ENCODE measurements at regions not wholly inside any gene's neighbourhood (a gene's known extent, or its start where the extent isn't known, plus 50 kb on each side); places are given as distances from the start of the nearest gene placed in this dataset.

DNA sequence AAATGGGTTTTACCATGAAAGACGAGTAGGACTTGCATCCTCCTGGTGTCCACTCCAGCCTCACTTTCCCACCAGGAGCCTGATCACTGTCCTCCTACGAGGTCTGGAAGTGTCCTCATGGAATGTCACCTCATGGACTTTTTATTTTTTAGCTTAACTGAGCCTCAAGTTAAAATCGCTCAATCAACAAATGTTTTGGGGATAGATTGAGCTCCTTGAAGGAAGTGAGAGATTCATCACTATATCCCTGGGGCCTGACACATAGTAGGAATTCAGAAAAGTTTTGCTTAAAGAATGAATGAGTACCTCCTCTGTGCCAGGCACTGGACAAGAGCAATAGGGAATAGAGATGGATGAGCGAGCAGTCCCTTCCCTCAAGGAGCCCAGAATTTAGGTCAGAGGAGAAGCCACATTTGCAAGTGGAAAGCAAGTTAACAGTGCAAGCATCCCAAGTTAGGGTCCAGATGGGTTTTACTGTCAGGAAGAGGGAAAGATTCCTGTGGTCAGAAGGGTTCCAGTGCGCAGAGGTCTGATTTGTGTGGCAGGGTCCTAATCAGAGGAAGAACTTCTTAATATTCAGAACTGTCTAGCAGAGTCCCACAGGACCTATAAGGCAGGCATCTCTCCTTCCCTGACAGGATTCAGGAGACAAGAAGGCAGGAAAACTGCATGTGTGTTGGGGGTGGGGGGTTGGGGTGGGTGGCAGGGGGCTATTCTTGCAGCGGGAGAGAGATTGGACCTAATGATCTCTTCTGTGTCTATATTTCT, 67.0 kb downstream of the MYCN start:
- no peak for DNase-seq

DNA sequence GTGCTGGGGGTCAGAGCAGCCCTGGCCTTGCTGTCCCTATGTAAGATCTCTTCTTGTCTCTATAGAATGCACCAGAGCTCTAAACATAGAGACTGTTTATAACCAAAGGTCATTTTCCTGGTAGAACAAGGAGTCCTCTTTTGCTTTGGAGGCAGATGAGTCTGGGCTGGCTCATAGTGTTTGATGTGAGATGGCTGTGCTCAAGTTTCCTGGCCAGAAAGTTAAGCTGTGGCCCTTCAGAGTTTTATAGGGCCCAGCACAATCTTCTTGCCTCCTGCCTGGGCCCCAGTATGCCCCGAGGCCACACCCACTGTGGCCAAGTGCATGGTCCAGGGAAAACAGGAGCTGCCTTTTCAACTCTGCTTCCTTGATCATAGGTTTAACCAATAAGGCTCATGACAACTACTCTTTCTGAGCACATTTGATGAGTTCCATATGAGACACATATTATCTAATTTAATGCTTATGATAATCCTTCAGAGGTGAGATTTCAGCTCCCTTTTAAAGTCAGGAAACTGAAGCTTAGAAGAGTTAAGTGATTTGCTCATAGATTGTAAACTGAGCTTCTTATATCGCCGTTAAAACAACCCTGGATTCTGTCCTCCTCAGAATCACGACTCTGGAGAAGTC, 66.3 kb downstream of the MYCN start:
- DNase-seq, result no peak

DNA sequence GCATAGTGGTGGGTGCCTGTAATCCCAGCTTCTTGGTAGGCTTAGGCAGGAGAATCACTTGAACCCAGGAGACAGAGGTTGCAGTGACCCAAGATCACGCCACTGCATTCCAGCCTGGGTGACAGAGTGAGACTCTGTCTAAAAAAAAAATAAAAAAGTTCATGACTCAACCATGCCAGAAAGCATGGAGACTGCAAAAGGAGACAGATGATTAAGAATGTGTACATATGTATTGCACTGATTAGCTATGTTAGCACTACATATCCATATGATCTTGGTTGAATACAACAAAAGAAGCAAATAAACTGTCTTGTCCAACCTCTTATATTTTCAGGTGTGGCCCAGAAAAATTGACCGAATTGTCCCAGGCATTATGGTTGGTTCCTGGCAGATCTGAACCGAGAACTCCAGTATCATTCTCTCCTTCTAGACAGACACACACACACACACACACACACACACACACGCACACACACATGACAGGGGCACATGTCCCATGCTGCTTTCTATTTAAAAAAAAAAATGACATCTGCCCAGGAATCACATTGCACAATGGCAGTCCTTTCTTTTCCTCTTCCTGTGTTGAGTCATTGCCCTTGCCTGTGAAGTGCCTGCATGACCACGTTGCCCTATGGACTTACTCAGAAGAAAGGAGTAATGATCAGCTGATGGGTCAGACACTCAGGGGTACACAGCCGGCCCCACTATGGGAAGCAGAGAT, 65.6 kb downstream of the MYCN start:
- no peak for DNase-seq

DNA sequence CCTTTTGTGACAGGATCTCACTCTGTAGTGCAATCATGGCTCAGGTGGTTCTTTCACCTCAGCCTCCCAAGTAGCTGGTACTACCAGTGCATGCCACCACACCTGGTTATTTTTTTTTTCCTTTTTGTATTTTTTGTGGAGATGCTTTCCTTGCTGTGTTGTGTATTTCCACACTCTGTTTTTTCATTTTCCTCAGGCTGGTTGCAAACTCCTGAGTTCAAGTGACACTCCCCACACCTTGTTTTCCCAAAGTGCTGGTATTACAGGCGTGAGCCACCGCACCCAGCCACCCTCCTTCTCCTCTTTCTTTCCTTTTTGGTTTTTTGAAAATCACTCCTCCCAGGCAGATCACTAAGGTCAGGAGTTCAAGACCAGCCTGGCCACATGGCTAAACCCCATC, 65.0 kb downstream of the MYCN start:
- no peak for DNase-seq

DNA sequence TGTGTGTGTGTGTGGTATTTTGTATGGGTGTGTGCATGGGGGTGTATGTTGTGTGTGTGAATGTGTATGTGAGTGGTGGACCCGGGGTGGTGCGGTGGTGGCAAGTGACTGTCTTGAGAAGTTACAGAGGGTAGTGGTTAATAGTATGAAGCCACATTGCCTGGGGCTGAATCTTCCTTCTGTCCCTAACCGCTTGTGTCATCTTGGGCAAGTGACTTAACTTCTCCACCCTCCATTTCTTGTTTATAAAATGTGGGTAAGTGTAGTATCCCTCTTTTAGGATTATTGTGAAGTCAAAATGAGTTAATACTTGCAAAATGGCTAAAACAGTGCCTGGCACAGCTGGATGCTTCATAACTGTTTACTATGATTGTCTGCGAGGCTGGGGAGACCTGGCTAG, 63.5 kb downstream of the MYCN start:
- no peak for DNase-seq

DNA sequence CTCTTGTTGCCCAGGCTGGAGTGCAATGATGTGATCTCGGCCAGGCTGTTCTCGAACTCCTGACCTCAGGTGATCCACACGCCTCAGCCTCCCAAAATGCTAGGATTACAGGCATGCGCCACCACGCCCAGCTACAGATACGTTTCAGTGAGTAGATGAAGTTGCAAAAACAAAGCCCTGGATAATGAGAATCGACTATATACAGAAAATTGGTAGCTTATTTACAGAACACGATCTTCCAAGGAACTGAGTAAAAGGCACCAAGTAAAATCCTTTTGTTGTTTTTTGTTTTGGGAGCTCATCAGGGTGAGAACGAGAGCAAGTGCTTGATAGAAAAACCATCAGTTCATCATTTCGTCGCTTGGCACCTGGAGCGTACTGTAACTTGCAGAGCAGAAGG, 62.8 kb downstream of the MYCN start:
- no peak for DNase-seq

DNA sequence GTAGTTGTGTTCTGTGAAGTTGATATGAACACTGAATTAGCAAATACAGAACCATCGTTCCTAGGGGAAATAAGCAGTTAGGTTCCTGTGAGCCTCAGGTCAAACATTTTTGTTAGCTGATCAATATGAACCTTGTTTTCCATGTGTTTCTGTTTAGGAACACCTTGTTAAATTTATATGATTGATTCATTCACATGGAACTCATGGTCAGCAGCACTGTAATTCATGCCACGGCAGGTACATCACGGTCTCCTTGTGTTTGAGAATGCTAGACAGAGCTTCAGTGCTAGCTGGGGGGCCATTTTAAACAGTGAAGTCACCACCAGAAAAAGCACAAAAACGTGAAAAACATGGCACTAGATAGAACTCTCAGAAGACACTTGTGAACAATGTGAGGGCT, 62.2 kb downstream of the MYCN start:
- no peak for DNase-seq

DNA sequence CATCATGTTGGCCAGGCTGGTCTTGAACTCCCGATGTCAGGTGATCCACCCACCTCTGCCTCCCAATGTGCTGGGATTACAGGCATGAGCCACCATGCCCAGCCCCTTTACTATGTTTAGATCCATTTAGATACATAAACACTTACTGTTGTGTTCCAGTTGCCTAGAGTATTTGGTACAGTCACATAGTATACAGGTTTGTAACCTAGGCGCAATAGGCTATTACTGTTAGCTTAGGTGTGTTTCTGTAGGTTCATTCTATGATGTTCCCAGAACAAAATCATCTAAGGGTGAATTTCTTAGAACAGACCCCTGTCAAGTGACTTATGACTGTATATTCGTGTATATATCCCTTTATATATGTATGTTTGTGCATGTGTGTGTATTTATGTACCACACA, 61.8 kb downstream of the MYCN start:
- no peak for DNase-seq

DNA sequence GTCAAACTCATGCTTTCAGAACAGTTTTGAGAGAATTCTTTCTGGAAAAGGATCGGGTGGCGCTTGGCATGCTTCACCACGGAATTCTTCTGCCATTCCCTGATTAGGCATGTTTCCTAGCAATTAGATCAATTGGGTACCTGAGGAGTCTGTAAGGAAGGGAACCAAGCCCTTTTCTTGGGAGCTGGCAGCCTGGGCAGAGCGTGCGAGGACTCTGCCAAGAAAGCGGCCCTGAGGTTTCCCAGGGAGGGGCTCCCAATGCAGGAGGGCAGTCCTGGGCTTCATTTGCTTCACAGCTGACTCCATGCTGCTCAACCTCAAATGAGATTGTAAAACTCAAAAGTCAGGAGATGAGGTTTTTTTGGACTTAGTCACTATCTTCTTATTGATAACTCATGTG, 60.3 kb downstream of the MYCN start:
- DNase-seq, result no peak

DNA sequence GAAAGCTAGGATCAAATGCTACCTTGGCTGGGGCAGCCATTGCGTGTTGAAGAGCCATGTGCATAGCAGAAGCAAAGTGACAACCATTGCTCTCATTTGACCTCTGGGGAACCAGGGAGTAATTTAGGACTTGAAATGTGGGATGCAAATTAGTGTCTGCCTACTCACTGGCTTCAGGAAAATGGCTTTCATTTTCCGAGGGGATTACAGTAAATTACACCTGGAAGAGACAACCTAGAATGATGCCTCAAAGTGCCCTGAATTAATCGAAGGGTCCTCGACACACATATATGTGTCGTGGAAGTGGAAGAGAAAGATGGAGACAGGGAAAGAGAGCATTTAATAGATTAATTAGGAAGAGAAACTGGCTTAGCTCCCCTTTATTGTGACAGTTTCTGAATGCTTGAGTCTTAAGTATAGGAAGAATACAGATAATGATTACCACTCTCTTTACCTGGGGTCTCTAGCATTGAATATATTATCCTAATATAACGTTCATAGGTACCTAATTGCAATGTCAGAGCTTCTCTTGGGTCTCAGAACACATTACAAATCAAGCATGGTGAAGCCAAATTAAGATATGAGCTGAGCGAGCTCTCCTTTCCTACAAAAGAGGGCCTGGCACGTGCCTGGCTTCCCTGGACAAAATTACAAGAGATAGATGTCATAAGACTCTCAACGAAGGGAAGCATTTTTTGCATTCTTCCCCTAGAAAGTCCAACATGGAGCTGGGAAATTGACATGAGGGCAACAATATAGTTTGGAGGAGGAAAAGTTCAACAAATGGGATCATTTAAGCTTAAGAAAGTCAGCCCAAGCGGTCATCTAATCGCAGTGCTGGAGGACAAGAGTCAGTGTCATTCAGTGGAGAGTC, 59.5 kb downstream of the MYCN start:
- no peak for DNase-seq

DNA sequence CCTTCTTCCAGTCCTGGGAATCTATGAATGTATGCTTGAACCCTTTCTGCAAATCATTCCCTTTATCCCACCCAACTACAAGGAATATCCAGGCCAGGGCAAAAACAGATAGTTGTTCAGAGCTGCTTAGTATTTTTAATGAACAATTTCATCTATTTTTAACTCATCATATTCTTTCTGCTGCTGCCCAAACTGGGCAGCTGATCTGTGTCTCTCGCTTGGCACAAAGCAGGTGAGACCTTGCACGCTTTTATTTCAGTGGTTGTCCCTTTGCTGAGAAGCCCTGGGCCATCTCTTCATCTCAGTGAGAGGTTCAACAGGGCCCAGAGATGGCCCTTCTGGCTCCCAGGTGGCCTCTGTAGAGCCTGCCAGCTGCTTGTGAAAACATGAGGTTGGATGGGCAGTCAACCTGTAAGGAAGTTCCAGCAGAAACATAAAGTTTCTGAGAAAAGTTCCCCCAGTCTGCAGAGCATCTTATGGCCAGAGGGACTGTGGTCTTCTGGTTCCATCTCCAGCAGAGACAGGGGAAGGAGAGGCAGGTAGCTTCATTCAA, 57.5 kb downstream of the MYCN start:
- no peak for DNase-seq

DNA sequence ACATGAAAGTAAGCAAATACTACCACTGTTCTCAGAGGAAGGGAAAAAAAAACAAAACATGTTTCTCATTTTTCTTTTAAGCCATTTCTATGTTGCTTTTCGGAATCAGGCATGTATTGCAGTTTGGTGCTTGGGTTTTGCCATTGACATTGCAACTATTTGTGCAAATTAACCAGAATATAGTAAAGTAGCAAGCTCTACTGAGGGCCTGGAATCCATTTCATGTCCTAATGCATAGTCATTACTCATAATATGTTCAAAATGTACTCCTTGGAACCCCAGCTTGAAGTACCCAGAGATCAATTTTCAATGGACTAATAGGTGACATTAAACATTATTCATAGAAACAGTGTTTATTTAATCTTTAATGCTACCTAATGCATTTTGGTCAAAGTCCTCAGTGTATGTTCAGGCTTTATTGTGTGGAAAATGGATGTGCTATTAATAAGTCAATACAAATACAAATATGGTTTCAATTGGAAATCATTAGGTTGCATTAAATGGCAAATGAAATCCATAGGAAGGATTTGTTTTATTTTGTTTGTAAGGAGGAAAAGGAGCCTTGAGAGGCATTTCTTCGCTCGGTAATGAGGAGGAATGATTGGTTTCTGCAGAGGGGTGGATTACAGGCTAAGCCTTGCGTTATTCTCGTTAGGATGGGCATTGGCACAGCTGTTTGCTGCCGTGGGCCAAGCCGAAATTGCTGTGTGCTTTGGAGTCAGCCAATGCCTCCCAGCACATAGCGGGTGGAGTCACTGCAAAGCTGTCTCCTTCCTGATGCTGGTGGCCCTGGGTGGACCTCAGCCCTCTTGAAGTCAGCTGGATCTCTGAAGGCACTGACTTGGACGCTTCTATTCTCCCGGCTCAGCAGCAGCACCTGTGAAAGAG, 56.4 kb downstream of the MYCN start:
- DNase-seq, result no peak

All from RPMI8226 (cell line).